ENCODE measurements at regions not wholly inside any gene's neighbourhood (a gene's known extent, or its start where the extent isn't known, plus 50 kb on each side); places are given as distances from the start of the nearest gene placed in this dataset.

DNA sequence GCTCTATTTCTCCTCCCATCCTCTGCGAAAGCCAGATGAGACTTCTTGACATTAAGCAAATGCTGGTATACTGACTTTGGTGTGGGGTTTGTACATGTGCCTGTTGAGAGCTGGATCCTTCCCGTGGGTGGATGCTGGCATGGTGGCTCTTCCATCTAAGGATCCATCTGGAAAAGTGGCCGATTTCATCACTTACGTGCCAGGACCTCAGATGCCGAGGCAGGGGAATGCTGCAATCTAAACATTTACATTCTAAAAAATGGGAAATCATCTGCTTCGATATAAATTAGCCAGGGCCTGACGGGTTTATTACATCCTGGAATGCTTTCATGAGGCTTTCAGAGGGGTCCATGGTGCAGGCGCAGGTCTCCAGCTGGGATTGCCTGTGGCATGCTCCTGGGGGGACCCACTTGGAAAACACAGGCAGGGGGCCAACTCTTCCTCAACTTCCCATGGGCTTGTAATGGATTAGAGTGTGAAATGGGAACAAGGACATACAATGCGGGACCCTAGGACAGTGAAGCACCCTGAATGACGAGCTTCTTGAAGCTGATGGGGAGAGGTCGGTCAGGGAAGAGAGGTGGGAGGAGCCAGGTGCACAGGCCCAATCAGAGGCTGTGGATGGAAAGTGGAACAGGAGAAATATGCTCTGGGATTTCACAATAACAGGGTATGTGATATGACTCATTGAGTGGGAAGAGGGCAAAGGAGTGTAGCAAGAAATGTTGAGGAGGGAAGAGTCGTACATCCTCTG is 105.5 kb upstream of the PITX1 start:
- Mint-ChIP-seq H3K27me3 (ENCODE audit: insufficient read depth) (peaks cover 4% of the 10 kb centered on the region), H3K4me1 (ENCODE audit: low read depth) (no peaks in the 10 kb centered on the region), H3K36me3 (ENCODE audit: low read depth) (no peaks in the 10 kb centered on the region), H3K27ac (no peak overlapping the region), H3K4me3 (no peak overlapping the region), H3K9me3 (no peaks in the 10 kb centered on the region)
- no peak for DNase-seq (ENCODE audit: low spot score)
- intact Hi-C loops (cut with micrococcal nuclease): no loop called here

DNA sequence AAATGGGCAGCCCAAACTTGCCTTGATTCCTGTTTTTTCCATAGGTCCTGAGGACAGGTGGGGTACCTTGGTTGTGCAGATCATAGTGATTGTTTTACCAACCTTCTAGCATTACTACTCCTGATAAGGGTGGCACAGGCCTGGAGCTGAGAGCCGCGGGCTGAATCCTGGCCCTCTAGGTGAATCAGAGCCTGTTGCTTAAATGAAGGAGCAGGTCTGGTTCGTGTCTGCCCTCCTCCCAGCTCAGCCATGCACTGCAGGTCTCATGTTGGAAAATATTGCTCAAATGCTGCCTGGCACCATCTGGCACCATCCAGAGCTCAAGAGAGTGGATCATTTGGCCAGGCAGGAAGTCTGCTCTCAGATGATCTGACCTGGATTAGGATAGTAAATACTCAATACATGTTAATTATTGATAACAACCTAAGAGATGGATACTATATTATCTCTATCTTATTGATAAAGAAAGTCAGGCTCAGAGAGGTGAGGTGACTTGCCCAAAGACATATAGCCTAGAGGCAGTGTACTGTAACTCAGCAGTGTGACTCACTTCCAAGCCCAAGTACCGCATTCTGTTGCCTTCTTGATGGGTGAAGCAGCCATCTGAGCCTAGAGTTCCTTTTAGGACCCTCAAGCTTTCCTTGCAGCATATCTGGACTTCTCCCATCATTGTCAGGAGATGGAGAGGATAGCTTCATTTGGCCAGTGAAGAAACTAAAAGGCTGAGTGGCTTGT is 104.3 kb upstream of the PITX1 start:
- no peaks in the 10 kb centered on the region for H3K9me3 Mint-ChIP-seq
- no peak for DNase-seq (ENCODE audit: low spot score)
- no peaks in the 10 kb centered on the region for H3K4me1 Mint-ChIP-seq (ENCODE audit: low read depth)
- H3K36me3 Mint-ChIP-seq (ENCODE audit: low read depth): no peaks in the 10 kb centered on the region
- H3K4me3 Mint-ChIP-seq: no peak overlapping the region
- peaks cover 4% of the 10 kb centered on the region for H3K27me3 Mint-ChIP-seq (ENCODE audit: insufficient read depth)
- no peak overlapping the region for H3K27ac Mint-ChIP-seq
- intact Hi-C loops (cut with micrococcal nuclease): no loop called here

DNA sequence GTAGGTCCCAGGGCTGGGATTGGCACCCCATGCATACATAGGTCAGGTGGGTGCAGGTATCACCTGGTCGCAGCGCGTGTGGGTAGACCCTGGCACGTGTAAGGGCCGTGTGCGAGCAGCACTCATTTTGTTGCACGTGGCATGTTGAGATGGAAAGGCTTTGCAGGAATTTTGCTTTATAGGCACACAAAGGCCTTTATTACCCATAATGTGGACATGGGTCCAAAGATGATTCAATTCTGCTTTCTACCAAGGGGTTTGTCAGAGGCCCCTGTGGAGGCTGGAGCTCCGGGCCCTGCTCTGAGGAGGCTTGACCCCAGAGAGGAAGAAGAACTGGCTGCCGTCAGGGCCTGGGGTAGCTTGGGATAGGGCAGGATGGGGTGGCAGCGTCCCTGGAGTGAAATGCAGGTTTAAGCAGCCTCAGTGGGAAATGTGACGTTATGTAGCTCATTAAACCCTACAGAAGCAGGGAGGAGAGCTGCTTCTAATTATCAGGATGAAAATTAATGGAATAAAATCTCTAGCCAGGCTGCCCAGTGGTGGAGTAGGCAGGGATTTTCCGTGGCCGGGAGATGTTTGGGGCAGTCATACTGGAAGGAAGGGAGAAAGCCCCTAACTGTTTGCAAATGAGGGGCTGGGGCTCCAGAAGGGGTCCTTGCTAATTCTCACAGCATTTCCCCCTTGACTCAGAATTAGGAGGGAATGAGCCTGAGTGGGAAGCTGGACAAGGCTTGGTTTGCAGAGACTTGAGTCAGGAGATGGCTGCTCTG is 103.3 kb upstream of the PITX1 start:
- Mint-ChIP-seq H3K4me3 (no peak overlapping the region), H3K27me3 (ENCODE audit: insufficient read depth) (peaks cover 4% of the 10 kb centered on the region), H3K9me3 (no peaks in the 10 kb centered on the region), H3K27ac (no peak overlapping the region), H3K4me1 (ENCODE audit: low read depth) (no peaks in the 10 kb centered on the region), H3K36me3 (ENCODE audit: low read depth) (no peaks in the 10 kb centered on the region)
- intact Hi-C loops (cut with micrococcal nuclease): no loop called here
- no peak for DNase-seq (ENCODE audit: low spot score)

DNA sequence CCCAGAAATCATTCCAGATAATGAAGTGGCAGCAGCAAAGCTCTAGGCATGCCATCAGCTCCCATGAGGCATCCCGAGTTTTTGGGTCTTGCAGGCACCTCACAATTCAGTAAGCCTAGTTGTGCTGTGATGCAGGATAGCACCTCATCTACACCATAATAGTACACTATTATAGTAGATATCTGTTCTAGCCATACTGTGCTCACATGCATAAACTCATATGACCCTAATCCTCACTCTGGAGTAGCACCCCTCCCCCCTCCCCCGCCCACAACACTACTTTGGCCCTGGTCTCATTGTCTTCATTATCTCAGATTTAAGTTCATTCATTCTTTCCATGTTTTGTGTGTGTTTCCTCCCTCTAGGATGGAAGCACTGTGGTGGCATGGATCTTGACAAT is 102.5 kb upstream of the PITX1 start:
- Mint-ChIP-seq H3K36me3 (ENCODE audit: low read depth) (no peaks in the 10 kb centered on the region), H3K9me3 (no peaks in the 10 kb centered on the region), H3K27me3 (ENCODE audit: insufficient read depth) (peaks cover 5% of the 10 kb centered on the region), H3K27ac (no peak overlapping the region), H3K4me3 (no peak overlapping the region), H3K4me1 (ENCODE audit: low read depth) (no peaks in the 10 kb centered on the region)
- intact Hi-C loops (cut with micrococcal nuclease): no loop called here
- DNase-seq (ENCODE audit: low spot score): no peak

DNA sequence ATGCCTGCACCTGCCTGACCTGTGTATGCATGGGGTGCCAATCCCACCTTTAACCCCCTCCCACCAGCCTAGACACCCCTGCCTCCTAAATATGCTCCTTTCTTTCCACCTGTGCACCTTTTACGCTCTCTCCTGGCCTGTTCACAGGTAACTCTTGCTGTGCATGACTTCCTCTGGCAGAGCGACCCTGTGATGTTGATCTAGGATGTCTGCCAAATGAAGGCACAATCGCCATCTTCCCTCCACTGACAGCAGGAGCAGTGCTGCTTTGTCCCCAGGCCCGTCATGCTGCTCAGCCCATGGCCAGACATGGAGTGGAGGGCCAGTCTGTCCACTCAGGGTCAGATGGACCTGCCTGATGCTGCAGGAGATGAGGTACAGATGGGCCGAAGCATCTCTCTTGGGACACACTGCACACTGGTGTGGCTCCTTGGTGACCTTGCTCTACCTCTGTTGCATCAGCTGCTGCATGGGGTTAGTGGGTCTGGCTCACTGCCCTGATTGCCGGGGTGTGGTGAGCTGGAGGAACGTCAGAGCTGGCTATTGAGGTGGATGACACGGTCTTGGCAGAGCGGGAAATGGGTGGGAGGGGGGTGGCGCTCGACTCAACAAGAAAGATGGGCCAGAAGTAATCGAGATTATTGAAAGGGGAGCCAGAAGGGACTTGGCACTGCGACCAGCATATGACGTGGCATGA is 101.7 kb upstream of the PITX1 start:
- peaks cover 5% of the 10 kb centered on the region for H3K27me3 Mint-ChIP-seq (ENCODE audit: insufficient read depth)
- H3K9me3 Mint-ChIP-seq: no peaks in the 10 kb centered on the region
- DNase-seq (ENCODE audit: low spot score): no peak
- no peak overlapping the region for H3K4me3 Mint-ChIP-seq
- intact Hi-C loops (cut with micrococcal nuclease): no loop called here
- no peaks in the 10 kb centered on the region for H3K4me1 Mint-ChIP-seq (ENCODE audit: low read depth)
- H3K27ac Mint-ChIP-seq: no peak overlapping the region
- H3K36me3 Mint-ChIP-seq (ENCODE audit: low read depth): no peaks in the 10 kb centered on the region

DNA sequence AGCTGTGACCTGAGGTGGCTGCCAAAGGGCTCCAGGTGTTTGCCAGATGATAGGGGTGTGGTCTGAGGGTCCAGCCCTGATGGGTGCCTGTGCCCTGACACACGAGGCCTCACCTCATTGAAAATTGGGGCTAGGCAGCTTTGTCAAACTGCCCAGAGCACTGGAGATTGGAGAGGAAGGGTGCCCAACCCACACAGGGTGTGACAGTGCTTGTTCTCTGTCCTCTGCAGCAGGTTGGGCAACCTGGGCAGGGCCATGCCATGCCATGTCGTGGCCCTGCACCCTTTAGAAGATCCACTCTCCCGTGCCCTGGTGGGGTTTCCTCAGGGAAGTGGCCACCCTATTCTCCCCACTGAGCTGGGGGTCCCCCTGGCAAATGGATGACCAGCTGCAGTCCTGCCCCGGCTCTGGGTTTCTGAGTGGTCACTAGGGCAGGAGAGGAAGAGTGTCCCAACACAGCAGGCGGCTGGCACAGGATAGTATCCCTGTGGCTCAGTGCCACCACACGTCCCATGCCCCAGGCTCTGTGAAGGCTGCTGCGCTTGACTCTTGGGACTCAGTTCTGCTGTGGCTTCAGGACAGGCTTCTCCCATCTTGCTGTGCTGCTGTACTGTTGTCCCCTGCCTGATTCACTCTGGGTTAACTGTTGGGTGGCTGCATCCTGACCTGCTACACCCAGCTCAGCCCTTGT is 100.8 kb upstream of the PITX1 start:
- Mint-ChIP-seq H3K4me1 (ENCODE audit: low read depth) (no peaks in the 10 kb centered on the region), H3K27ac (no peak overlapping the region), H3K27me3 (ENCODE audit: insufficient read depth) (peaks cover 5% of the 10 kb centered on the region), H3K9me3 (no peaks in the 10 kb centered on the region), H3K4me3 (no peak overlapping the region), H3K36me3 (ENCODE audit: low read depth) (no peaks in the 10 kb centered on the region)
- no peak for DNase-seq (ENCODE audit: low spot score)
- intact Hi-C loops (cut with micrococcal nuclease): no loop called here

DNA sequence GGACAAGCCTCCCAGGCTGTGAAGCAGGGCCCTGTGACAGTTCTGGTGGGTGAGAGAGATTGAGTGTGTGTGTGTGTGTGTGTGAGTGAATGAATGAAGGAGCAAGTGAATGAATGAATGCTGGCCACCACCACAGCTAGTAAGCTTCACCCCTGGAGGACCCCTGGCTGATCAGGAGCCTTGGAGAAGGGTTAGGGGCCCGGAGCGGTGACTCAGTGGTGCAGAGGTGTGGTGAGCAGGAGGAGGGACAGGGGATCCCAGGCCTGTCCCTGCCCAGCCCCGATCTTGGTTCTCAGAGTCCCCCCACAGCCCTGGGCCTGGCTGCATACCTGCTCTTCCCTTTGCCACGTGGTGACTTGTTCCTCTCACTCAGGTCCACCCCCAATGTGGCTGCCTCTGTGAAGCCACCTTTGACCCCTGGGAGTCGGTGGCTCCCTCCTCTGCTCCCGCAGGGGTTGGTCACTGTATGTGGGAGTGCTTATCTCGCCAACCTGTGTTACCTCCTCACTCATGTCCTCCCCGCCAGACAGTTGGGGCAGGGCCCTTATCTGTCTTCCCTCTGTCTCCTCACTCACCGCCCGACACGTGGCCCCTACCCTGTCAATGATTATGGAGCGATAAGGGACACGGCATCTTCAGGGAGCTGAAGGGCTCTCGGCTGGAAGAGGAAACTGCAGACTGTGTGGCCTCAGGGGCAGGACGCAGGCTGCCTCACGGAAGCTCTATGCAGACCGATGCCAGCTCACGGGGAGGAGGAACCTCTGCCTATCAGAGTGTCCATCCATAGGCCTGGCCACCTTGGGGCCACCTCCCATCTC is 99.9 kb upstream of the PITX1 start:
- no peaks in the 10 kb centered on the region for H3K36me3 Mint-ChIP-seq (ENCODE audit: low read depth)
- H3K27ac Mint-ChIP-seq: no peak overlapping the region
- intact Hi-C loops (cut with micrococcal nuclease): no loop called here
- H3K4me1 Mint-ChIP-seq (ENCODE audit: low read depth): peaks cover 5% of the 10 kb centered on the region
- no peaks in the 10 kb centered on the region for H3K9me3 Mint-ChIP-seq
- no peak overlapping the region for H3K4me3 Mint-ChIP-seq
- peaks cover 8% of the 10 kb centered on the region for H3K27me3 Mint-ChIP-seq (ENCODE audit: insufficient read depth)
- no peak for DNase-seq (ENCODE audit: low spot score)

DNA sequence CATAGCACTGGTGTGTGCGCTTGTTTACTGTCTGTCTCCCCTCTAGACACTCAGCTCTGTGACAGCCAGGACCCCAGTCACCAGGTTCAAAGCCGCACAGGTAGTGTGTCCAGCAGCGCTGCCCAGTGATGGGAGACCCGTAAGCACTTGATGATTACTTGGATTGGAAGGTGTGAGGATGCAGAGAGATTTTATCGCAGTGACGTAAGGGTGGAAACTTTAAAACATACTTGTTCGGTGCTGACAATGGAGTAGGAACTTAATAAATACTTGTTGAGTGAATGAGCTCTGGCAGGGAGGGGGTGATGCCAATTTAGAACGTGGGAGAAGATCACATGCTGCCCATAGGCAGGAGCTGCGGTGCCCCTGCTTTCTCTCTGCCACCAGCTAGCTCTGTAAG is 99.2 kb upstream of the PITX1 start:
- no peak for DNase-seq (ENCODE audit: low spot score)
- H3K27ac Mint-ChIP-seq: no peak overlapping the region
- H3K27me3 Mint-ChIP-seq (ENCODE audit: insufficient read depth): peaks cover 8% of the 10 kb centered on the region
- no peaks in the 10 kb centered on the region for H3K36me3 Mint-ChIP-seq (ENCODE audit: low read depth)
- no peaks in the 10 kb centered on the region for H3K9me3 Mint-ChIP-seq
- no peak overlapping the region for H3K4me3 Mint-ChIP-seq
- intact Hi-C loops (cut with micrococcal nuclease): no loop called here
- H3K4me1 Mint-ChIP-seq (ENCODE audit: low read depth): peaks cover 5% of the 10 kb centered on the region

DNA sequence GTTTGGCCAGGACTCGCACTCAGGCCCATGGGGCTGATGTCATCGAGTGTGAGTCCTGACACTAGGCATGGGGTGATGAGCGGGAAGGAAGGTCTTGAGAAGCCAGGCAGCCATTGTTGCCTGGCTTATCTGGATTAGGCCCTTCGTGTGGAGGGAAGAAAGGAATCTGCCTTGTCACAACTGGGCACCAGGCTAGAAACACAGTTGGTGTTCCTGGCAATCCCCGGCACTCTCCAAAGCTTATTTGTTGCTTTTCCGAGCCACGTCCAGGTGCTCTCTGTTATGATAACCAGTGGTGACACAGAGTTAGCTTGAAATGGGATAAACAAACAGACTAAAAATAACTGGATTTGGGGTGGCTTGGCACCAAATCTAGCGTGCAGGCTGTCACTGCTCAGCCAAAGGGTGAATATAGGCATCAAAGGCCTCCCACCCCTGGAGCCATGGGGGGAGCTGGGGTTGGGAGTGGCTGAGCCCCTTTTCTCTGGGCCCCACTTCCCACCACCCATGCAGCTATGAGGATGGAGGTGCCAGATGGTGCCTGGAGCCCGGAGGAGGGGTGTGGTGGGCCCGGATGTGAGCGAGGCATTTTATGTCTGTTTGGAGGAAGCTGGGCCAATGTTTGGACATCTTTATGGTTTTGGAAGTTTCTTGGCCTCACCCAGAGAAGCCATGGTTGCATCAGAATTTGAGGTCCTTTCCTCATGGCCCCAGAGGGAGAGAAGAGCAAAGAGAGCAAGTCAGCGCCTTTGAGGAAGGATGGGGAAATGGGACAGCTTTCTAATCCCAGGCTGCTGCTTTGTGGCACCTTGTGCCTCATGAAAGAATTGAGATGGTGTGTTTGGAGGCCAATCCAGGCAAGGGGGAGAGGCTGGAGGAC is 98.0 kb upstream of the PITX1 start:
- no peak for DNase-seq (ENCODE audit: low spot score)
- intact Hi-C loops (cut with micrococcal nuclease): no loop called here
- H3K27me3 Mint-ChIP-seq (ENCODE audit: insufficient read depth): peaks cover 8% of the 10 kb centered on the region
- H3K36me3 Mint-ChIP-seq (ENCODE audit: low read depth): no peaks in the 10 kb centered on the region
- H3K9me3 Mint-ChIP-seq: no peaks in the 10 kb centered on the region
- H3K27ac Mint-ChIP-seq: no peak overlapping the region
- H3K4me3 Mint-ChIP-seq: no peak overlapping the region
- peaks cover 5% of the 10 kb centered on the region for H3K4me1 Mint-ChIP-seq (ENCODE audit: low read depth)

DNA sequence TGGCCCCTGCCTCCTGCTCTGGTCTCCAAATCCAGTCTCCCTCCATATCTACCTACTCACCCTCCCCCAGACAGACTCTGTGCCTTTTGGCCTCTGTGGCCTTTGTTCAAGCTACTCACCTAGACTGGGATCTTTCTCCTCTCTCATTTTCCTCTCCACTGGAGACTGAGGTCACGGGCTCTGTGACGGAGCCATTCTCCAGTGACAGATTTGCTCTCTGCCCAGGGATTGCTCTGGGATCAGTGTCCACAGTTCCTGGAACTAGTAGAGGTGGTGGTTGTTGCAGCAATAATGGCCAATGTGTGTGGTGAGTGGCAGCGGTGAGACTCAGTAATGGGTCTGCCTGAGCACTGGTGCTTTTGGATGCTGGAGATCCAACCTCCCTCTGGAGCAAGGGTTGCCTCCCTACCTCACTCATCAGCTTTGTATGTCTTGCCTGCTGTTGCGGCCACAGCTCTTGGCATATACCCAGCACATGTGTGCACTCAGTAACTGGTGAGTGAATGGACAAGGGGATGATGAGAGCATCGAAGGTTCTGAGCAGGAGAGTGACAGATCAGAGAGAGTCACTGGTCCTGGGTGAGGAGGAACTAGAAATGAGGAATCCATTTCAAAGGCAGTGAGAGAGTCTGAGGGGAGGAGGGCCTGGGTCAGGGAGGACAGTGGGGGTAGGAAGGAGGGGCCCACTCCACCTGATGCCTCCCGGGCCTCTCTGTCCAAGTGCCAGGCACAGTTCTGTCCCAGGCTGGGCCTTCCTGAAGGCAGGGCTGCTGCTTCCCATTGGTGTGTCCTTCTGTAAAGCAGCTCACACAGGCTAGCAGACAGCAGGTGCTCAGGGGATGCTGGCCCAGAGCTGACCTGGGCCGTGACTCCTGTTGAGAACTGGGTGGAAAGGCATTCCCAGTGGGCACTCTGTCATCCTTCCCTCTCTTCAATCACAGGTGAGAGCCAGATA is 96.5 kb upstream of the PITX1 start:
- intact Hi-C loops (cut with micrococcal nuclease): no loop called here
- no peaks in the 10 kb centered on the region for H3K9me3 Mint-ChIP-seq
- DNase-seq (ENCODE audit: low spot score): no peak
- H3K4me3 Mint-ChIP-seq: no peak overlapping the region
- H3K4me1 Mint-ChIP-seq (ENCODE audit: low read depth): peaks cover 5% of the 10 kb centered on the region
- peaks cover 5% of the 10 kb centered on the region for H3K27me3 Mint-ChIP-seq (ENCODE audit: insufficient read depth)
- no peak overlapping the region for H3K27ac Mint-ChIP-seq
- no peaks in the 10 kb centered on the region for H3K36me3 Mint-ChIP-seq (ENCODE audit: low read depth)
